Body of pancreas (tissue), 4 donors: ENCODE measurements at regions not wholly inside any gene's neighbourhood (a gene's known extent, or its start where the extent isn't known, plus 50 kb on each side); places are given as distances from the start of the nearest gene placed in this dataset.

ENCODE experiments used
- ATAC-seq: fragments of 150-250 bp; one replicate; pipeline ENCODE4 v1.9.1; 2016
- DNase-seq, 4 donors: peaks; one replicate each; pipeline ENCODE4 v3.0.0-alpha.2; 2019
- H3K27ac ChIP-seq, 4 donors: fragments of 200-600 bp; sonication (generic); 1 replicate in 3 of 4; 2 replicates in 1 of 4; pipeline versions ENCODE4 v1.5.1 to v1.6.1; 2016 to 2019; ENCODE audit warnings: mild to moderate bottlenecking in 1 of 4, mixed read lengths in 1 of 4, moderate library complexity in 1 of 4
- H3K27me3 ChIP-seq, 2 donors: fragments of 200-600 bp; sonication (generic); one replicate each; pipeline ENCODE4 v1.6.0; 2016; ENCODE audit warnings: mild to moderate bottlenecking in 1 of 2
- H3K36me3 ChIP-seq, 2 donors: fragments of 200-600 bp; sonication (generic); replicated peaks in 1 of 2; 2 replicates each; pipeline ENCODE4 v1.5.1; 2016; ENCODE audit warnings: low read depth in 2 of 2; ENCODE audit not compliant: insufficient read depth in 1 of 2
- H3K4me1 ChIP-seq: fragments of 200-600 bp; sonication (generic); one replicate; pipeline ENCODE4 v1.6.0; 2016
- H3K4me3 ChIP-seq, 2 donors: fragments of 200-600 bp; sonication (generic); 1 replicate in 1 of 2; 2 replicates in 1 of 2; pipeline ENCODE4 v1.5.1; 2016 to 2019
- H3K9me3 ChIP-seq, 3 donors: fragments of 200-600 bp; sonication (generic); 1 replicate in 2 of 3; 2 replicates in 1 of 3; pipeline ENCODE4 v1.5.1; 2016
- POLR2A ChIP-seq, 3 donors: fragments of 450-650 bp; IDR thresholded peaks; one replicate each; pipeline ENCODE4 v1.6.1; 2016; ENCODE audit warnings: antibody characterized with exemption in 3 of 3, mild to moderate bottlenecking in 2 of 3
- WGBS, 2 donors: methylation state at CpG; one replicate each; pipeline ENCODE4 v1.1.5; 2017; 5-methylcytosine and 5-hydroxymethylcytosine counted together
- intact Hi-C: fragments of 100-400 bp; cut with DNase I; formaldehyde crosslinking; loops from one replicate; pipeline ENCODE4 v1.15.1; 2023
- TF ChIP-seq, protein P1 (sequence below), 7 experiments: fragments of 450-650 bp in 4 of 7; fragments of 200-600 bp in 3 of 7; sonication (generic) in 3 of 7; IDR thresholded peaks; one replicate each; pipeline ENCODE4 v1.5.1; 2016 to 2019; ENCODE audit warnings: antibody characterized with exemption in 7 of 7

DNA sequence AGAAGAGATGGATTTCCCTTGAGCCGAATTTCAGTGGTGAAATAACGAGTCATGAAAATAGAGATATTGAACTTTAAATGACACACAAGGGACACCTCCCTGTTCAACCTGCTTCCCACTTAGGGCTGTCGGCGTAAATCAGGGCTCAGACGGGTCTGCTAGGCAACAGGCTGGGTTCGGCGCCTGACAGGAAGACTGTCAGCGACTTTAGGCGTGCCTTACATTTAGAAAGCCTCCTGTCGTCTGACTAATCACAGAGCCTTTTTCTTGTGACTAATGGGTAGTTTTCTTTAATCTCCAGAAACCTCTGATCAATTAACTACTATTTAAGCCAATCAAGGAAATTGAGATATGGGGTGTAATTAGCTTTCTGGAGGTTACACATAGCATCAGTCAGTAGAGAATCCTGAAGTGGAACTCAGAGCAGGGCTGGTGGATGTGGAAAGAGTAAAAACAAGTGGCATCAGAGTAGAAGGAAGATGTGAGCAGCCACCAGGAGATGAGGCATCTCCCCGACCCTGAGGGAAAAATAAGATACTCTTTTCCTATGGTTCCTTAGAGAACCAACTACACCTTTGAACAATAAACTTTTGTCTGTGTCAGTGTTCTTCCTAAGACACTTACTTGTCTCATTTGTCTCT lies 86.2 kb upstream of the HS3ST1 start:
- Histone ChIP-seq H3K4me3 (no peak overlapping the region), H3K27ac (no peak overlapping the region), H3K27me3 (no peaks in the 10 kb centered on the region), H3K9me3 (no peaks in the 10 kb centered on the region), H3K4me1 (no peaks in the 10 kb centered on the region), H3K36me3 (no peaks in the 10 kb centered on the region)
- no peak for TF ChIP-seq POLR2A (IDR thresholded peaks at IDR 0.05)
- TF ChIP-seq, protein P1, sequence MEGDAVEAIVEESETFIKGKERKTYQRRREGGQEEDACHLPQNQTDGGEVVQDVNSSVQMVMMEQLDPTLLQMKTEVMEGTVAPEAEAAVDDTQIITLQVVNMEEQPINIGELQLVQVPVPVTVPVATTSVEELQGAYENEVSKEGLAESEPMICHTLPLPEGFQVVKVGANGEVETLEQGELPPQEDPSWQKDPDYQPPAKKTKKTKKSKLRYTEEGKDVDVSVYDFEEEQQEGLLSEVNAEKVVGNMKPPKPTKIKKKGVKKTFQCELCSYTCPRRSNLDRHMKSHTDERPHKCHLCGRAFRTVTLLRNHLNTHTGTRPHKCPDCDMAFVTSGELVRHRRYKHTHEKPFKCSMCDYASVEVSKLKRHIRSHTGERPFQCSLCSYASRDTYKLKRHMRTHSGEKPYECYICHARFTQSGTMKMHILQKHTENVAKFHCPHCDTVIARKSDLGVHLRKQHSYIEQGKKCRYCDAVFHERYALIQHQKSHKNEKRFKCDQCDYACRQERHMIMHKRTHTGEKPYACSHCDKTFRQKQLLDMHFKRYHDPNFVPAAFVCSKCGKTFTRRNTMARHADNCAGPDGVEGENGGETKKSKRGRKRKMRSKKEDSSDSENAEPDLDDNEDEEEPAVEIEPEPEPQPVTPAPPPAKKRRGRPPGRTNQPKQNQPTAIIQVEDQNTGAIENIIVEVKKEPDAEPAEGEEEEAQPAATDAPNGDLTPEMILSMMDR (IDR thresholded peaks at IDR 0.05) = no peak
- DNase-seq = no peak
- ATAC-seq = no peak
- 51 to 52% methylated on average over 11 of the region's 11 CpGs for WGBS, 2 donors
- intact Hi-C loops = no loop called here

GRCh38 chr4:11514003-11514402 lies 85.3 kb upstream of the HS3ST1 start:
- no peaks in the 10 kb centered on the region for H3K27me3 ChIP-seq
- ATAC-seq = no peak
- H3K36me3 ChIP-seq = no peaks in the 10 kb centered on the region
- 26 to 46% methylated on average over 3 of the region's 3 CpGs for WGBS, 2 donors
- no peak overlapping the region for H3K27ac ChIP-seq
- no peaks in the 10 kb centered on the region for H3K4me1 ChIP-seq
- intact Hi-C loops = no loop called here
- no peak overlapping the region for H3K4me3 ChIP-seq
- no peaks in the 10 kb centered on the region for H3K9me3 ChIP-seq
- no peak for DNase-seq
- TF ChIP-seq, protein P1 (IDR thresholded peaks at IDR 0.05) = no peak
- no peak for TF ChIP-seq POLR2A (IDR thresholded peaks at IDR 0.05)

GRCh38 chr4:11512871-11513270 lies 84.2 kb upstream of the HS3ST1 start:
- no peak for ATAC-seq
- intact Hi-C loops = no loop called here
- WGBS, 2 donors = 16 to 29% methylated on average over 1 of the region's 1 CpG

GRCh38 chr4:11511321-11511720 lies 82.6 kb upstream of the HS3ST1 start:
- 31 to 60% methylated on average over 3 of the region's 3 CpGs for WGBS, 2 donors
- no peak for DNase-seq
- TF ChIP-seq, protein P1 (IDR thresholded peaks at IDR 0.05) = no peak
- TF ChIP-seq POLR2A (IDR thresholded peaks at IDR 0.05) = no peak

More at GRCh38 chr4:11512871-11513270, 84.2 kb upstream of the HS3ST1 start:
- no peak for TF ChIP-seq POLR2A (IDR thresholded peaks at IDR 0.05)
- TF ChIP-seq, protein P1 (IDR thresholded peaks at IDR 0.05) = no peak
- DNase-seq = no peak
- Histone ChIP-seq H3K4me3 (no peak overlapping the region), H3K27me3 (no peaks in the 10 kb centered on the region), H3K9me3 (no peaks in the 10 kb centered on the region), H3K4me1 (no peaks in the 10 kb centered on the region), H3K27ac (no peak overlapping the region), H3K36me3 (no peaks in the 10 kb centered on the region)

GRCh38 chr4:11507920-11508319 lies 79.2 kb upstream of the HS3ST1 start:
- no peak for TF ChIP-seq POLR2A (IDR thresholded peaks at IDR 0.05)
- TF ChIP-seq, protein P1 (IDR thresholded peaks at IDR 0.05) = no peak
- H3K36me3 ChIP-seq = no peaks in the 10 kb centered on the region
- DNase-seq (peak in 3 of 4 donors; percentile 12 to 25 (median 19)), ATAC-seq (no peak)
- no peaks in the 10 kb centered on the region for H3K27me3 ChIP-seq
- intact Hi-C loops = no loop called here
- peaks cover 7% of the 10 kb centered on the region for H3K4me1 ChIP-seq
- no peaks in the 10 kb centered on the region for H3K9me3 ChIP-seq
- no peak overlapping the region for H3K4me3 ChIP-seq
- 38 to 58% methylated on average over 3 of the region's 3 CpGs for WGBS, 2 donors
- H3K27ac ChIP-seq = no peak overlapping the region

More at GRCh38 chr4:11511321-11511720, 82.6 kb upstream of the HS3ST1 start:
- Histone ChIP-seq H3K27me3 (no peaks in the 10 kb centered on the region), H3K4me1 (no peaks in the 10 kb centered on the region), H3K36me3 (no peaks in the 10 kb centered on the region), H3K9me3 (no peaks in the 10 kb centered on the region), H3K4me3 (no peak overlapping the region), H3K27ac (no peak overlapping the region)
- intact Hi-C loops = no loop called here
- ATAC-seq = no peak
